Spinal cord (tissue), 9 donors: ENCODE measurements at regions not wholly inside any gene's neighbourhood (a gene's known extent, or its start where the extent isn't known, plus 50 kb on each side); places are given as distances from the start of the nearest gene placed in this dataset.
"Not testable (repeated sequence)": the region's sequence is repeated elsewhere in the genome, so short reads cannot be mapped to it uniquely, and the experiment has no call there.

Experiments
- DNase-seq, 6 donors: peaks; one replicate each; pipeline versions ENCODE4 v3.0.0 to v3.0.0-alpha.2; 2013 to 2015; ENCODE audit warnings: low spot score in 6 of 6, low read depth in 4 of 6
- H3K27ac ChIP-seq: one replicate; pipeline ENCODE4 v1.5.1; 2013; ENCODE audit warnings: low read depth, low read length, control low read depth
- H3K27me3 ChIP-seq: one replicate; pipeline ENCODE4 v1.6.1; 2013; ENCODE audit warnings: low read length; ENCODE audit not compliant: control insufficient read depth, insufficient read depth
- H3K36me3 ChIP-seq: one replicate; pipeline ENCODE4 v1.6.1; 2013; ENCODE audit warnings: low read length; ENCODE audit not compliant: control insufficient read depth, insufficient read depth
- H3K4me1 ChIP-seq: one replicate; pipeline ENCODE4 v1.6.1; 2013; ENCODE audit warnings: low read length; ENCODE audit not compliant: control insufficient read depth, insufficient read depth
- H3K4me3 ChIP-seq: one replicate; pipeline ENCODE4 v1.5.1; 2013; ENCODE audit warnings: low read depth, low read length, control low read depth
- H3K9me3 ChIP-seq: one replicate; pipeline ENCODE4 v1.6.1; 2013; ENCODE audit warnings: low read length; ENCODE audit not compliant: control insufficient read depth, insufficient read depth
- WGBS: methylation state at CpG from one replicate; pipeline ENCODE4 v1.1.5; 2013; ENCODE audit warnings: missing lambda C conversion rate; ENCODE audit not compliant: insufficient coverage; 5-methylcytosine and 5-hydroxymethylcytosine counted together
- donor health status: healthy.

DNA sequence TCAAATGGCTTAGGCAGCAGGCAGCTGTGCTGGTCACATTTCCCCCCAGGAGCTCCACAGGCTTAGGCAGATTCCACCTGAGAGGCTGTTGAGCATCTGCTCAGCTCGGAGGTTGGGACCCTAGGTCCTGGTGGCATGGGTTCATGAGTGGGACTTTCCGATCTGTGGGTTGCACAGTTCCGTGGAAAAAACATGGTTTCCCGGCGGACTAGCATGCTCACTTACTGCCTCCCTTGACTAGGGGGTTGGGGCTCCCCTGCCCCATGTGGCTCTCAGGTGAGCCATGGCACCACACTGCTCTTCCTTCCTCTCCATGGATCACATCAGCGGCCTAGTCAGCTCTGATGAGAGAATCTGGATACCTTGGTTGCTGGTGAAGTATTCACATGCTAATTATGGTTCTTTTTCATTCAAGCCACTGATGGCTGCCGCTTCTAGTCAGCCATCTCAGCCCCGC is 685.1 kb downstream of the METTL15 start:
- no peak for DNase-seq
- no peak overlapping the region for H3K27ac ChIP-seq
- peaks cover 1% of the 10 kb centered on the region for H3K9me3 ChIP-seq
- WGBS: 68% methylated on average over 5 of the region's 8 CpGs
- H3K4me3 ChIP-seq: no peak overlapping the region
- H3K4me1 ChIP-seq: no peaks in the 10 kb centered on the region
- no peaks in the 10 kb centered on the region for H3K36me3 ChIP-seq
- H3K27me3 ChIP-seq: no peaks in the 10 kb centered on the region

DNA sequence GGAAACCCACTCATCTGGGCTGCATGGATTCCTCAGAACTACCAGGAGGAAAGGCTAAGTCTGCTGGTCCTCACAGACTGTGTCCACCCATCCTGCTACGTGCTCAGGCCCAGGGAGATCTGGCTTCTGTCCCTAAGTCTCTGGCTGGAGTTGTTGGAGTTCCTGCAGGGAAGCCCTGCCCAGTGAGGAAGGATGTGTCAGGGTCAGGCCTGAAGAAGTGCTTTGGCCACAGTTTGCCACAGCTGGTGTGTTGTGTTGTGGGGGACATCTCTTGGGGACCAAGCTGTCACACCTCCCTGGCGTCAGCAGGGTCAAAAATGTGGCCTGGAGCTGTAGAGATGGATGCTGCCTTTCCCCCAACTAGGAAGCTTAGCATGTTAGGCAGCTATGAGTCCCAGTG is 684.7 kb downstream of the METTL15 start:
- no peaks in the 10 kb centered on the region for H3K4me1 ChIP-seq
- H3K36me3 ChIP-seq: no peaks in the 10 kb centered on the region
- no peak for DNase-seq
- peaks cover 1% of the 10 kb centered on the region for H3K9me3 ChIP-seq
- 89% methylated on average over 2 of the region's 2 CpGs for WGBS
- no peak overlapping the region for H3K4me3 ChIP-seq
- no peaks in the 10 kb centered on the region for H3K27me3 ChIP-seq
- no peak overlapping the region for H3K27ac ChIP-seq

DNA sequence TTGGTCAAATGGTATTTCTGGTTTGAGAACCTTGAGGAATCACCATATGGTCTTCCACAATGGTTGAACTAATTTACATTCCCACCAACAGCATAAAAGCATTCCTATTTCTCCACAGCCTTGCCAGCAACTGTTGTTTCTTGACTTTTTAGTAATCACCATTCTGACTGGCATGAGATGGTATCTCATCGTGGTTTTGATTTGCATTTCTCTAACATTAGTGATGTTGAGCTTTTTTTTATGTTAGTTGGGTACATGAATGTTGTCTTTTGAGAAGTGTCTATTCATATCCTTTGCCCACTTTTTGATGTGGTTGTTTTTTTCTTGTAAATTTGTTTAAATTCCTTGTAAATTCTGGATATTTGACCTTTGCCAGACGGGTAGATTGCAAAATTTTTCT is 679.7 kb downstream of the METTL15 start:
- H3K4me3 ChIP-seq, DNase-seq, H3K4me1 ChIP-seq, H3K27me3 ChIP-seq, H3K36me3 ChIP-seq, H3K27ac ChIP-seq, H3K9me3 ChIP-seq: not testable (repeated sequence)
- no CpG with 5 or more reads among the region's 2 CpGs for WGBS

DNA sequence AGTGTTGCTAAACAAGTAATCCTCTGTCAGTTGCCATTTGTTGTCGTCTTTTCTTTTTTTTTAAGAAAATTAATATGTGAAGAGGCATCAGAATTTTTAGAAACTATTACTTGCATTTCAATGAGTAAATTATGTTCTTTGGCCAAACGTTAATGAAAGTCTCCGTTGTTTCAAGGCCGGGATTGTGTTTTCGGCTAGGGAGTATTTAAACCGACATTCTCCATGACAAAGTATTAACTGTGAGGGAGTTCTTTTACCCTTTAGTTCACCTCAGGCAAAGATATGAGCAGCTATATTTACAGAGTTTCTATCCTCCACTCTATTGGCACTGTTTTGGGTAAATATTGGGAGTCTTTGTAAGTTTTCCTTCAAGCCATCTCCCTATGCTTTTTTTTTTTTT is 668.9 kb downstream of the METTL15 start:
- H3K36me3 ChIP-seq: no peaks in the 10 kb centered on the region
- no peak overlapping the region for H3K4me3 ChIP-seq
- no CpG with 5 or more reads among the region's 6 CpGs for WGBS
- H3K9me3 ChIP-seq: peaks cover 2% of the 10 kb centered on the region
- no peaks in the 10 kb centered on the region for H3K4me1 ChIP-seq
- no peak for DNase-seq
- H3K27ac ChIP-seq: no peak overlapping the region
- H3K27me3 ChIP-seq: no peaks in the 10 kb centered on the region

DNA sequence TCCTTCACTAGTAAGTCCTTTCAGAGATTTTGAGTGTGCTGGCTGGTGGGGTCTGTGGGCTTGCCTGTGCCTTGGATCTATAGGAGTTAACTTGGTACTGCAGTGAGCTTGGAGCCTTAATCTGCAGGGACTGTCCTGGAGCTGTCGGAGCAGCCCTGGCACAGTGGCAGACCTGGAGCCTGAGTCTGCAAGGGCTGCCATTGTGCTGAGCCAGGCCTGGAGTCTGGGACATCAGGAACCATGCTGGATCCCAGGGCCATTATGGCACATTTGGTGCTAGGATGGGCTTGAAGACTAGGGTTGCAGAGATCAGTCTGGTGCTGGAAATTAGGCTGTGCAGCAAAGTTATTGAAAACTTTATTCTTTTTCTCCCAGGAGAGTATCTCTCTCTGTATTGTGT is 665.4 kb downstream of the METTL15 start:
- Histone ChIP-seq H3K4me1 (no peaks in the 10 kb centered on the region), H3K27ac (no peak overlapping the region), H3K9me3 (peaks cover 2% of the 10 kb centered on the region), H3K27me3 (no peaks in the 10 kb centered on the region), H3K36me3 (no peaks in the 10 kb centered on the region), H3K4me3 (no peak overlapping the region)
- no peak for DNase-seq
- 82% methylated on average over 1 of the region's 1 CpG for WGBS

DNA sequence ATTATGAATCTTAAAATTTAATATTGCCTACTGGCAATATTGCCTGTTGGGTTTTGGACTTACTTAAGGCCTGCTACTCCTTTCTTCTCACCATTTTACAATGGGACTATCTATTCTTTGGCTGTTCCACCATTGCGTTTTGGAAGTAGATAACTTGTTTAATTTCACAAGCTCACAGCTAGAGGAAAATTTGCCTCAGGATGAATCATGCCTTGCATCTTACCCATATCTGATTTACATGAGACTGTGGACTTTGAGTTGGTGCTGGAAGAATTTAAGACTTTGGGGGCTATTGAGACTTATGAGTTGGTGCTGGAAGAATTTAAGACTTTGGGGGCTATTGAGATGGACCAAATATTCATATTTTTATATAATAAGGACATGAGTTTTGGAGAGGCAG is 662.6 kb downstream of the METTL15 start:
- Histone ChIP-seq H3K27ac (no peak overlapping the region), H3K4me1 (no peaks in the 10 kb centered on the region), H3K27me3 (no peaks in the 10 kb centered on the region), H3K36me3 (no peaks in the 10 kb centered on the region), H3K9me3 (peaks cover 2% of the 10 kb centered on the region), H3K4me3 (no peak overlapping the region)
- DNase-seq: no peak
- no CpG with 5 or more reads among the region's 1 CpG for WGBS

DNA sequence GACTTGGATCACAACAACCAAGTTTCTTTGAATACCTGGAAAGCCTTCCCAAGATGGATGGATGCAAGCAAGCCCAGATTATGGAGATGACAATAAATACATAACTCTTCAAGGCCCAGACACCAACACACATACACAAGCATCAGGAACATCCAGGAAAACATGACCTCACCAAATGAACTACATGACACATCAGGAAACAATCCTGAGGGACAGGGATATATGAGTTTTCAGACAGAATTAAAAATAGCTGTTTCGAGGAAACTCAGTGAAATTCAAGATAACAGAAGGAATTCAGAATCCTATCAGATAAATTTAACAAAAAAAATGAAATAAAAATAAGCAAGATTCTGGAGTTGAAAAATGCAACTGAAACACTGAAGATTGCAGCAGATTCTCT is 659.4 kb downstream of the METTL15 start:
- Histone ChIP-seq H3K4me3 (no peak overlapping the region), H3K4me1 (no peaks in the 10 kb centered on the region), H3K27me3 (no peaks in the 10 kb centered on the region), H3K9me3 (peaks cover under 1% of the 10 kb centered on the region), H3K27ac (no peak overlapping the region), H3K36me3 (no peaks in the 10 kb centered on the region)
- DNase-seq: no peak
- WGBS: no CpG with 5 or more reads among the region's 1 CpG

DNA sequence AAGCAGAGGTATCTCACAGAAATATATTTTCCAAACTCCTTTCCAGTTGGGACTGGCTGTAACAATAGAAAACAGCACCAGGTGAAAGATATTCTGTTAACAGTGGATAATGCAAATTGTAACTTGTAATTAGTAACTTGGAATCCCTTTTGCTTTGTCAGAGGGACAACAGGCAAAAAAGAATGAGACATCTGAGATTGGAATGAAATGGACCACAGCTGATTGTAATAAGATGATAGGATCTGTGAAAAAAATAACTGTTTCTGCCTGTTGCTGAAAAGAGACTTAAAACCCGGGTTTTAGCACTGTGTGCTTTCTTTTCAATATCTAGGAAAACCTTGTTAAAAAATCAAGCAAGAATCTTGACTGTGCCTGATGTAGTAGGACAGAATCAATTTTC is 655.7 kb downstream of the METTL15 start:
- no peaks in the 10 kb centered on the region for H3K27me3 ChIP-seq
- H3K4me1 ChIP-seq: no peaks in the 10 kb centered on the region
- H3K4me3 ChIP-seq: no peak overlapping the region
- no peak overlapping the region for H3K27ac ChIP-seq
- no peaks in the 10 kb centered on the region for H3K36me3 ChIP-seq
- no peaks in the 10 kb centered on the region for H3K9me3 ChIP-seq
- no CpG with 5 or more reads among the region's 1 CpG for WGBS
- DNase-seq: no peak

DNA sequence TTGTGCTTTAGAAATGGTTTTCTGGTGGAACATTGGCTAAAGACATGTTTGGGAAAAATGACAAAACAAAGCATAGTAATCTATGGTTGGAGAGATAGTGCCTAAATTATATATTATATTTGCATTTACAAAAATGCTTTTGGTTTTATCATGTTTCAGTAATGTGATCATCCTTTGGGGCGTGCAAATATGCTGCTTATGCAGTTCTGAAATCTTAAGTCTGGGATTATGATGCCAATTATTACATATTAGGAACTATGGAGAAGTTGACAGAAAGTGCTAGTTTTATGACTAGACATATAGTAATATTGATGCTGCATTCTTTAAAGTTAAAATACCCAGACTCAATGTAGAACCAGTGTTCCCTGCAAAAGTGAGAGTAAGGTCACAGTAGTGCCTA is 655.0 kb downstream of the METTL15 start:
- WGBS: no CpG with 5 or more reads among the region's 1 CpG

DNA sequence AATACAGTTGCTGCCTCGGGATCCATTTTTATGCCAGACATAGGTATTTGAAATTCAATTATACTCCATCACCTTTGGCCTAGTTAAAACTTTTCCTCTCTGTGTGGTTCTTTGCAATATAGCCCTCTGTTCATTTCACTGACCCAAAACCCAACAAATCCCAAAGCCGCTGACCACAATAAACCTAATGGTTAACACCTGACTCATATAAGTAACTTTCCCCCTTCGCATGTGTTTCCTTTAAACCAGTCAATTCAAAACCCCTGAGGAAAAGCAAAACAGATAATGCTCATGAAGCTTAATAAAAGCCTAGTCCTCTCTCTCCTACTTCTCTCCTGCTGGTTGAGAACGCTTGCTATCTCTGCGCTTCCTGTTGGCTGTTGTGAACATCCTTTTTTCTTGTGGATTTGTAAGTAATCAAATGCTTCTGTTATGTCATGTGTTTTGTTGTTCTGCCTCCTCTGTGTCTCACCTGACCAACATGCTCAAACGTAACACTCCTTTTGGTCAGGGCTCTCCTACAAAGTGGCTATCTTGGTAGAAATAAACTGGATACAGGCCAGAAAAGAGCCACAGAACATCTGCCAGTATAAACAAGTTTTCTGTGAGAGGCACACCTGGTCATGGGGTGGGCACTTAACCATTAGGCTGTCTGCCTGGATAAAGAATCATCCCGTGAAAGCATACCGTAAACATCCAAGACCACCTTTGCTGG is 652.6 kb downstream of the METTL15 start:
- H3K27ac ChIP-seq: no peak overlapping the region
- H3K4me3 ChIP-seq: no peak overlapping the region
- no peaks in the 10 kb centered on the region for H3K9me3 ChIP-seq
- no peak for DNase-seq
- no peaks in the 10 kb centered on the region for H3K27me3 ChIP-seq
- H3K4me1 ChIP-seq: no peaks in the 10 kb centered on the region
- H3K36me3 ChIP-seq: no peaks in the 10 kb centered on the region
- 84% methylated on average over 4 of the region's 8 CpGs for WGBS

More for the DNA sequence above, 655.0 kb downstream of the METTL15 start:
- no peak overlapping the region for H3K27ac ChIP-seq
- H3K9me3 ChIP-seq: no peaks in the 10 kb centered on the region
- no peaks in the 10 kb centered on the region for H3K27me3 ChIP-seq
- DNase-seq: no peak
- no peaks in the 10 kb centered on the region for H3K4me1 ChIP-seq
- H3K4me3 ChIP-seq: no peak overlapping the region
- H3K36me3 ChIP-seq: no peaks in the 10 kb centered on the region
